ENCODE measurements at regions not wholly inside any gene's neighbourhood (a gene's known extent, or its start where the extent isn't known, plus 50 kb on each side); places are given as distances from the start of the nearest gene placed in this dataset.

DNA sequence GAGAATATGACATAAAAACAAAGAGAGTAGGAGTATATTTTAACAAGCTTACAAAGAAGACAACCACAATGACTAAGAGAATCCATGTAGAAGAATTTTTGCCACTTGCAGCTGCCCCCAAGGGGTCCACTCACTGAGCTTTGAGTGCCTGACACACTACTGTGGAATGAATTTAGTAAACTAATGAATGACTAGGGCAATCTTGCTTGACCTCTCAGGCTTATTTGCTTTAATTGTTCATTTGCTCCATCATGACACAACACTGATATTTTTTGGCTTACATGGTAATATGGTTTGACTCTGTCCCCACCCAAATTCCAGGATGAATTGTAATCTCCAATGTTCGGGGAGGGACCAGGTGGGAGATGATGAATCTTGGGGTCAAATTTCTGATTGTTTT, 249.1 kb upstream of the FAR2 start:
- no peaks in the 10 kb centered on the region for H3K4me1 ChIP-seq
- 77 to 83% methylated on average over 1 of the region's 1 CpG for whole genome bisulfite sequencing, 2 donors
- H3K27ac ChIP-seq, result no peak overlapping the region
- intact Hi-C loops (cut with DNase I), result no loop called here
- no peak overlapping the region for H3K4me3 ChIP-seq (replicated peaks in 1 of 3)
- TF ChIP-seq, protein P1, sequence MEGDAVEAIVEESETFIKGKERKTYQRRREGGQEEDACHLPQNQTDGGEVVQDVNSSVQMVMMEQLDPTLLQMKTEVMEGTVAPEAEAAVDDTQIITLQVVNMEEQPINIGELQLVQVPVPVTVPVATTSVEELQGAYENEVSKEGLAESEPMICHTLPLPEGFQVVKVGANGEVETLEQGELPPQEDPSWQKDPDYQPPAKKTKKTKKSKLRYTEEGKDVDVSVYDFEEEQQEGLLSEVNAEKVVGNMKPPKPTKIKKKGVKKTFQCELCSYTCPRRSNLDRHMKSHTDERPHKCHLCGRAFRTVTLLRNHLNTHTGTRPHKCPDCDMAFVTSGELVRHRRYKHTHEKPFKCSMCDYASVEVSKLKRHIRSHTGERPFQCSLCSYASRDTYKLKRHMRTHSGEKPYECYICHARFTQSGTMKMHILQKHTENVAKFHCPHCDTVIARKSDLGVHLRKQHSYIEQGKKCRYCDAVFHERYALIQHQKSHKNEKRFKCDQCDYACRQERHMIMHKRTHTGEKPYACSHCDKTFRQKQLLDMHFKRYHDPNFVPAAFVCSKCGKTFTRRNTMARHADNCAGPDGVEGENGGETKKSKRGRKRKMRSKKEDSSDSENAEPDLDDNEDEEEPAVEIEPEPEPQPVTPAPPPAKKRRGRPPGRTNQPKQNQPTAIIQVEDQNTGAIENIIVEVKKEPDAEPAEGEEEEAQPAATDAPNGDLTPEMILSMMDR (IDR thresholded peaks at IDR 0.05), result no peak
- TF ChIP-seq POLR2A (IDR thresholded peaks at IDR 0.05), result no peak
- H3K36me3 ChIP-seq, result no peaks in the 10 kb centered on the region
- DNase-seq, result no peak
- no peaks in the 10 kb centered on the region for H3K9me3 ChIP-seq
- no peaks in the 10 kb centered on the region for H3K27me3 ChIP-seq

DNA sequence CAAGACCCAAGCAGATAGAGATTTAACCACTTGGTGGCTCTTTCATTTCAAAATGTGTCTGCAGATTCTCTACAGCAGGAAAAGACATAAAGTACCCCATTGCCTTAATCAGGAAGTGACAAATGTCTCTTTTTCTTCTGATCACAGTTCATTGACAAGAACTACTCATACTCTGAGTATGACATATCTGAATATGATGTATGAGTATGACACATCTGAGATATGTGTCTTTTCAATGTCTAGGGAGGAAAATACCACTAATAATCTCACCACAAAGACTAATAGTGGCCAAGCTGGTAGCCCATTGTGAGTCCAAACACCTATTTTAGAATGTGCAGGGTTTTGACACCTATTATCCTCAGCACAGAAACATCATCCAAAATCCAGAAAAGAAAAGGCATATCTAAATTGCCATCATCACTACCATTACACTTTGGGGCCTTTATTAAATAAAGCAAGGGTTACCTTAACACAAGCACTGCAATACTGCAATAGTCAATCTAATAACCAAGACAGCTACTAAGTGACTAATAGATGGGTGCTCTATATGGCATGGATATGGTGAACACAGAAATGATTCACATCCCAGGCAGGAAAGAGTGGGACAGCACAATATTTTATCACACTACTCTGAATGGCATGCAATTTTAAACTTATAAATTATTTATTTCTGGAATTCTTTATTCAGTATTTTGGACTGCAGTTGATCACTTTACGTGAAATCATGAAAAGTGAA, 243.7 kb upstream of the FAR2 start:
- TF ChIP-seq, protein P1 (IDR thresholded peaks at IDR 0.05), result no peak
- no peak for TF ChIP-seq POLR2A (IDR thresholded peaks at IDR 0.05)
- no peak for DNase-seq
- no peak overlapping the region for H3K4me3 ChIP-seq (replicated peaks in 1 of 3)
- no peaks in the 10 kb centered on the region for H3K27me3 ChIP-seq
- H3K9me3 ChIP-seq, result no peaks in the 10 kb centered on the region
- no peaks in the 10 kb centered on the region for H3K4me1 ChIP-seq
- intact Hi-C loops (cut with DNase I), result no loop called here
- no peak overlapping the region for H3K27ac ChIP-seq
- 89 to 92% methylated on average over 1 of the region's 1 CpG for WGBS, 2 donors
- no peaks in the 10 kb centered on the region for H3K36me3 ChIP-seq

GRCh38 chr12:28908646-28909045, 240.4 kb upstream of the FAR2 start:
- Histone ChIP-seq H3K36me3 (no peaks in the 10 kb centered on the region), H3K4me1 (no peaks in the 10 kb centered on the region), H3K27me3 (no peaks in the 10 kb centered on the region), H3K4me3 (replicated peaks in 1 of 3) (no peak overlapping the region), H3K27ac (no peak overlapping the region), H3K9me3 (no peaks in the 10 kb centered on the region)
- DNase-seq, result no peak
- no peak for TF ChIP-seq POLR2A (IDR thresholded peaks at IDR 0.05)
- TF ChIP-seq, protein P1 (IDR thresholded peaks at IDR 0.05), result no peak
- intact Hi-C loops (cut with DNase I), result no loop called here
- WGBS, 2 donors, result 87 to 91% methylated on average over 1 of the region's 1 CpG

DNA sequence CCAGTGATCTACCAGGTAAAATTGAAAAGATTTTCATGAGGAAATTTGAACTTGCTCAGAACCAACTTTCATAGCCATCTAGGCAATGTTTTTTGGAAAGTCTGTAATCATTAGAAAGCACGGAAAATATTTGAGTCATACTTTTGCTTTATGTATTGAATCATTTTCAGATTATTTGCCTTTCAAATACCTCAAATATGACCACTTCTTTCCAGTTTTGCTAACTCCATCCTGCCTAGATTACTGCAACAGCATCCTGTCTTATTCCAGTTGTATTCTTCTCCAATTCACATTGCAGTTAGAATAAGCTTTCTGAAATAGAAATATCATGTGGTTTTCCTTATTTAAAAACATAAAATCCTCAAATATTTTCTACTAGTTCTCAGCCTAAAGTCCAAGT, 239.8 kb upstream of the FAR2 start:
- TF ChIP-seq POLR2A (IDR thresholded peaks at IDR 0.05), result no peak
- TF ChIP-seq, protein P1 (IDR thresholded peaks at IDR 0.05), result no peak
- no peak overlapping the region for H3K27ac ChIP-seq

DNA sequence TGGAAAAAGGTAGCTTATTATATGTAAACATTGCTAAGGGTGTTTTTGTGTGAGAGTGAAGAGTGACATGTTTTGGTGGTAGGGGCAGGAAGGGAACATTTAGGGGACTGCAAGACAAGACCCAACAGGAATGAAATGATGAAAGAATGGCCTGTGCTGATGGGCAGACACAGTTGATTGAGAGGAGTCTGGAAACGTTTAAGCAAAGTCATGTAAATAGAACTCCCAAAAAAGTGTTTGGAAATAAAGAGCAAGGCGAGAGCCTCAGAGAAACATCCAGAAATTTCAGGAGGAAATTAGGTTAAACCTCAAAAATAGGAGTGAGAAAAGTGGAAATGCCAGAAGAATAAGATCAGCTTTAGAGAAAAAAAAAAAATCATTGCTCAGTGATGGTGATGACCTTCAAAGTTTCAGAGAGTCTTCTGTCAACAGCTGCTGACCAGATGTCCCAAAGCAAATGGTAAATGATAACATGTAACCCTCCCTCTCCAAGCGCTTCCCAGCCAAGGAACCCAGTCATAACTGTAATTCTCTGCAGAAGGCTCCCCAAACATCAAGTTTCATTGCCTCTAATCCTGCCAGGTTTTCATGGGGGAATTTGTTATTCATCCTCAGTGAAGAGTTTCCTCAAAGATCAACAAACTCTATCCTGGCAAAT, 223.2 kb upstream of the FAR2 start:
- Histone ChIP-seq H3K27me3 (no peaks in the 10 kb centered on the region), H3K27ac (no peak overlapping the region), H3K4me3 (replicated peaks in 1 of 3) (no peak overlapping the region), H3K36me3 (no peaks in the 10 kb centered on the region), H3K9me3 (no peaks in the 10 kb centered on the region), H3K4me1 (no peaks in the 10 kb centered on the region)
- no peak for DNase-seq
- intact Hi-C loops (cut with DNase I), result no loop called here
- TF ChIP-seq POLR2A (IDR thresholded peaks at IDR 0.05), result no peak
- TF ChIP-seq, protein P1 (IDR thresholded peaks at IDR 0.05), result no peak
- WGBS, 2 donors, result 72 to 74% methylated on average over 3 of the region's 3 CpGs

More for the DNA sequence above, 239.8 kb upstream of the FAR2 start:
- Histone ChIP-seq H3K36me3 (no peaks in the 10 kb centered on the region), H3K27me3 (no peaks in the 10 kb centered on the region), H3K4me3 (replicated peaks in 1 of 3) (no peak overlapping the region), H3K9me3 (no peaks in the 10 kb centered on the region), H3K4me1 (no peaks in the 10 kb centered on the region)
- no peak for DNase-seq
- 69 to 71% methylated on average over 1 of the region's 1 CpG for whole genome bisulfite sequencing, 2 donors
- intact Hi-C loops (cut with DNase I), result no loop called here
